ENCODE measurements at regions not wholly inside any gene's neighbourhood (a gene's known extent, or its start where the extent isn't known, plus 50 kb on each side); places are given as distances from the start of the nearest gene placed in this dataset.

DNA sequence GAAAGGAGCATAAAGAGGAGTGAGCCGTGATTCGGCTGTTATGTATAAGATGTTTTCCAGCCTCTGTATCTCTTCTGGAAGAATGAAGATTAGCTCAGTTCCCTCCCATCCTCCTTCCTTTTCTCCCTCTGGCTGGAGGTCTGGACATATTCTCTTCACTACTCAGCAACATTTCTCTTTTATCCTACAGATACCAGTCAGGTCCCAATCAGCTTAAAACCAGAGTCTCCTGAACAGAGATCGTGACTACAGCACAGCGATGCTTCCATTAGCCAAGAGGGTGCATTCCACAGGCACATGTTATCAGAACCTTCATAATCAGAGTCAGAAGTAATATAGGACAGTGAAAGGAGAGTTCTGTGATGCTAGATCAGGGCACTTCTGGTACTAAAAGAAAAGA, 133.9 kb upstream of the SOX4 start:
- Histone ChIP-seq H3K36me3 (ENCODE audit: control insufficient read depth, insufficient read depth, low read length) (no peaks in the 10 kb centered on the region), H3K4me1 (ENCODE audit: control insufficient read depth, insufficient read depth, low read length) (no peaks in the 10 kb centered on the region), H3K4me3 (ENCODE audit: low read depth in 2 of 2, low read length in 2 of 2) (no peak overlapping the region), H3K27me3 (ENCODE audit: control insufficient read depth, insufficient read depth, low read length) (no peaks in the 10 kb centered on the region), H3K9me3 (ENCODE audit: control insufficient read depth, insufficient read depth, low read depth, low read length) (no peaks in the 10 kb centered on the region), H3K27ac (ENCODE audit: low read length) (no peak overlapping the region)
- in situ Hi-C loops (cut with HindIII; ENCODE audit: low pct_unique_long_range_greater_than_20kb, low sequenced_read_pairs) (no loop called here), intact Hi-C loops (cut with micrococcal nuclease; ENCODE audit: unreplicated experiment) (no loop called here)
- ChIA-PET POLR2A (no interaction called here), CTCF (no interaction called here)
- ATAC-seq (no peak), DNase-seq (ENCODE audit: low read depth, low spot score) (no peak)
- BruUV-seq (replicated peaks): no TSS peak
- TF ChIP-seq, protein P1, sequence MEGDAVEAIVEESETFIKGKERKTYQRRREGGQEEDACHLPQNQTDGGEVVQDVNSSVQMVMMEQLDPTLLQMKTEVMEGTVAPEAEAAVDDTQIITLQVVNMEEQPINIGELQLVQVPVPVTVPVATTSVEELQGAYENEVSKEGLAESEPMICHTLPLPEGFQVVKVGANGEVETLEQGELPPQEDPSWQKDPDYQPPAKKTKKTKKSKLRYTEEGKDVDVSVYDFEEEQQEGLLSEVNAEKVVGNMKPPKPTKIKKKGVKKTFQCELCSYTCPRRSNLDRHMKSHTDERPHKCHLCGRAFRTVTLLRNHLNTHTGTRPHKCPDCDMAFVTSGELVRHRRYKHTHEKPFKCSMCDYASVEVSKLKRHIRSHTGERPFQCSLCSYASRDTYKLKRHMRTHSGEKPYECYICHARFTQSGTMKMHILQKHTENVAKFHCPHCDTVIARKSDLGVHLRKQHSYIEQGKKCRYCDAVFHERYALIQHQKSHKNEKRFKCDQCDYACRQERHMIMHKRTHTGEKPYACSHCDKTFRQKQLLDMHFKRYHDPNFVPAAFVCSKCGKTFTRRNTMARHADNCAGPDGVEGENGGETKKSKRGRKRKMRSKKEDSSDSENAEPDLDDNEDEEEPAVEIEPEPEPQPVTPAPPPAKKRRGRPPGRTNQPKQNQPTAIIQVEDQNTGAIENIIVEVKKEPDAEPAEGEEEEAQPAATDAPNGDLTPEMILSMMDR (IDR thresholded peaks at IDR 0.05): no peak
- TF ChIP-seq, protein P2, sequence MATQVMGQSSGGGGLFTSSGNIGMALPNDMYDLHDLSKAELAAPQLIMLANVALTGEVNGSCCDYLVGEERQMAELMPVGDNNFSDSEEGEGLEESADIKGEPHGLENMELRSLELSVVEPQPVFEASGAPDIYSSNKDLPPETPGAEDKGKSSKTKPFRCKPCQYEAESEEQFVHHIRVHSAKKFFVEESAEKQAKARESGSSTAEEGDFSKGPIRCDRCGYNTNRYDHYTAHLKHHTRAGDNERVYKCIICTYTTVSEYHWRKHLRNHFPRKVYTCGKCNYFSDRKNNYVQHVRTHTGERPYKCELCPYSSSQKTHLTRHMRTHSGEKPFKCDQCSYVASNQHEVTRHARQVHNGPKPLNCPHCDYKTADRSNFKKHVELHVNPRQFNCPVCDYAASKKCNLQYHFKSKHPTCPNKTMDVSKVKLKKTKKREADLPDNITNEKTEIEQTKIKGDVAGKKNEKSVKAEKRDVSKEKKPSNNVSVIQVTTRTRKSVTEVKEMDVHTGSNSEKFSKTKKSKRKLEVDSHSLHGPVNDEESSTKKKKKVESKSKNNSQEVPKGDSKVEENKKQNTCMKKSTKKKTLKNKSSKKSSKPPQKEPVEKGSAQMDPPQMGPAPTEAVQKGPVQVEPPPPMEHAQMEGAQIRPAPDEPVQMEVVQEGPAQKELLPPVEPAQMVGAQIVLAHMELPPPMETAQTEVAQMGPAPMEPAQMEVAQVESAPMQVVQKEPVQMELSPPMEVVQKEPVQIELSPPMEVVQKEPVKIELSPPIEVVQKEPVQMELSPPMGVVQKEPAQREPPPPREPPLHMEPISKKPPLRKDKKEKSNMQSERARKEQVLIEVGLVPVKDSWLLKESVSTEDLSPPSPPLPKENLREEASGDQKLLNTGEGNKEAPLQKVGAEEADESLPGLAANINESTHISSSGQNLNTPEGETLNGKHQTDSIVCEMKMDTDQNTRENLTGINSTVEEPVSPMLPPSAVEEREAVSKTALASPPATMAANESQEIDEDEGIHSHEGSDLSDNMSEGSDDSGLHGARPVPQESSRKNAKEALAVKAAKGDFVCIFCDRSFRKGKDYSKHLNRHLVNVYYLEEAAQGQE (IDR thresholded peaks at IDR 0.05; ENCODE audit: insufficient read depth in 1 of 2, low read depth in 2 of 2, low read length in 1 of 2): no peak
- TF ChIP-seq POLR2AphosphoS5 (IDR thresholded peaks at IDR 0.05; ENCODE audit: low read depth, low read length) (no peak), TCF7L2 (IDR thresholded peaks at IDR 0.05; ENCODE audit: low read depth, low read length) (no peak), SIN3A (IDR thresholded peaks at IDR 0.05; ENCODE audit: borderline replicate concordance, insufficient read depth, low read depth, low read length) (no peak)

DNA sequence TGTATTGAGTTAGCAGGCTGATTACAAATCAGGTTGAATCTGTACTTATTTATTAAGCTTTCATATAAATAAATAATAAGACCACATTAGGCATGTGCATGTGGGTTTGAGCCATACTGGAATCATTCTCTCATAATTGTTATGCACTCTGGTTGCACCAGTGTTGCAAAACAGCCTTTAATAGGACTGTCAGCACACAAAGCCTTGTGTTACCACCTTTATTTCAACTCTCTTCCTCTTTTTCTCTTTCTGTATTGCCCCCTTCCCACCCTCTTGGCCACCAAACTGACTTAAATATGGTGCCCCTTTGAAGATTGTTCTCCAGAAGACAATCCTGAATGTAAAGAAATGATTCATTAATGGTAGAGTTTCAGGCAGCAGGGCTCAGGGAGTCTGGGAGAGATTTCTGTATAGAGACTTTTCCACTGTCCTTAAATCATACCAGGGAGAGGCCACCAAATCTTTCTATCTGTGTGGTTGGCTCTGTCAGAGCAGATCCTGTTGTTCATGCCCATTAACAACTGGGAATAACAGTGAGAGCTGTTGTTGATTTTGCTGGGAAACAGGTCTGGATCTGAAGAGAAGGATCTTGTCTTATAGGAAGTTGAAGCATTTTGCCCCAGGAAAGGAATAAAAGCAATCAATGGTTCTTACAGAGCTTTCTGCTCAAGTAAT, 131.6 kb upstream of the SOX4 start:
- Histone ChIP-seq H3K4me1 (ENCODE audit: control insufficient read depth, insufficient read depth, low read length) (no peaks in the 10 kb centered on the region), H3K4me3 (ENCODE audit: low read depth in 2 of 2, low read length in 2 of 2) (no peak overlapping the region), H3K36me3 (ENCODE audit: control insufficient read depth, insufficient read depth, low read length) (no peaks in the 10 kb centered on the region), H3K27ac (ENCODE audit: low read length) (no peak overlapping the region), H3K9me3 (ENCODE audit: control insufficient read depth, insufficient read depth, low read depth, low read length) (no peaks in the 10 kb centered on the region), H3K27me3 (ENCODE audit: control insufficient read depth, insufficient read depth, low read length) (no peaks in the 10 kb centered on the region)
- no TSS peak for BruUV-seq (replicated peaks)
- TF ChIP-seq, protein P1 (IDR thresholded peaks at IDR 0.05): no peak
- TF ChIP-seq, protein P2 (IDR thresholded peaks at IDR 0.05; ENCODE audit: insufficient read depth in 1 of 2, low read depth in 2 of 2, low read length in 1 of 2): no peak
- TF ChIP-seq SIN3A (IDR thresholded peaks at IDR 0.05; ENCODE audit: borderline replicate concordance, insufficient read depth, low read depth, low read length) (no peak), POLR2AphosphoS5 (IDR thresholded peaks at IDR 0.05; ENCODE audit: low read depth, low read length) (no peak), TCF7L2 (IDR thresholded peaks at IDR 0.05; ENCODE audit: low read depth, low read length) (no peak)
- DNase-seq (ENCODE audit: low read depth, low spot score): no peak
- ChIA-PET CTCF (no interaction called here), POLR2A (interaction anchor here (0.6 kb wide), 1 partner anchor 360 kb away, joined by 3 read pairs; no protein-coding TSS in a partner anchor)
- in situ Hi-C loops (cut with HindIII; ENCODE audit: low pct_unique_long_range_greater_than_20kb, low sequenced_read_pairs): no loop called here
- intact Hi-C loops (cut with micrococcal nuclease; ENCODE audit: unreplicated experiment): no loop called here
- no peak for ATAC-seq
